ENCODE measurements at regions not wholly inside any gene's neighbourhood (a gene's known extent, or its start where the extent isn't known, plus 50 kb on each side); places are given as distances from the start of the nearest gene placed in this dataset.

- no peak for DNase-seq (ENCODE audit: low spot score)
Observed at GRCh38 chr17:72030067-72030899, 90.5 kb upstream of the SOX9 start.

- no peak for DNase-seq (ENCODE audit: low spot score)
Observed at GRCh38 chr17:72031219-72031884, 89.5 kb upstream of the SOX9 start.

- no peak for DNase-seq (ENCODE audit: low spot score)
Observed at GRCh38 chr17:72033334-72033733, 87.5 kb upstream of the SOX9 start.

- no peak for DNase-seq (ENCODE audit: low spot score)
Observed at GRCh38 chr17:72034000-72034399, 86.8 kb upstream of the SOX9 start.

- no peak for DNase-seq (ENCODE audit: low spot score)
Observed at GRCh38 chr17:72038427-72038826, 82.4 kb upstream of the SOX9 start.

GRCh38 chr17:72039490-72039889, 81.3 kb upstream of the SOX9 start:
- no peak for DNase-seq (ENCODE audit: low spot score)

- DNase-seq (ENCODE audit: low spot score), result no peak
Observed at GRCh38 chr17:72046178-72046577, 74.6 kb upstream of the SOX9 start.

GRCh38 chr17:72046643-72047612, 73.9 kb upstream of the SOX9 start:
- DNase-seq (ENCODE audit: low spot score), result no peak

GRCh38 chr17:72049914-72050313, 70.9 kb upstream of the SOX9 start:
- DNase-seq (ENCODE audit: low spot score), result no peak

GRCh38 chr17:72053036-72053435, 67.8 kb upstream of the SOX9 start:
- DNase-seq (ENCODE audit: low spot score), result no peak

GRCh38 chr17:72053449-72053848, 67.4 kb upstream of the SOX9 start:
- no peak for DNase-seq (ENCODE audit: low spot score)

- no peak for DNase-seq (ENCODE audit: low spot score)
Observed at GRCh38 chr17:72056155-72056554, 64.7 kb upstream of the SOX9 start.

- DNase-seq (ENCODE audit: low spot score), result no peak
Observed at GRCh38 chr17:72056727-72057290, 64.0 kb upstream of the SOX9 start.

GRCh38 chr17:72060084-72060483, 60.7 kb upstream of the SOX9 start:
- DNase-seq (ENCODE audit: low spot score), result no peak

GRCh38 chr17:72063262-72063661, 57.6 kb upstream of the SOX9 start:
- no peak for DNase-seq (ENCODE audit: low spot score)

GRCh38 chr17:72063756-72064450, 56.9 kb upstream of the SOX9 start:
- DNase-seq (ENCODE audit: low spot score), result no peak

GRCh38 chr17:72064606-72065193, 56.1 kb upstream of the SOX9 start:
- no peak for DNase-seq (ENCODE audit: low spot score)

- DNase-seq (ENCODE audit: low spot score), result no peak
Observed at GRCh38 chr17:72065556-72065955, 55.3 kb upstream of the SOX9 start.

GRCh38 chr17:72068643-72069042, 52.2 kb upstream of the SOX9 start:
- DNase-seq (ENCODE audit: low spot score), result no peak

GRCh38 chr17:72069586-72070202, 51.1 kb upstream of the SOX9 start:
- no peak for DNase-seq (ENCODE audit: low spot score)
